GM12878 (cell line): ENCODE measurements at regions not wholly inside any gene's neighbourhood (a gene's known extent, or its start where the extent isn't known, plus 50 kb on each side); places are given as distances from the start of the nearest gene placed in this dataset.

Experiments used
- ATAC-seq: fragments of 200-7000 bp; cut with Tn5 transposase; 3 replicates; pipeline ENCODE4 v1.9.1; 2020; ENCODE audit warnings: mild to moderate bottlenecking, moderate library complexity
- BruUV-seq: library from RNA; stranded (reverse); fragments of 400-500 nt; replicated peaks from 2 replicates; lab custom pipeline; 2021; lab: Mats Ljungman, UMichigan
- CTCF ChIA-PET: fragments of 300-600 bp; sonication (Branson Sonifier 250); formaldehyde crosslinking; extraction: SDS; loops from one replicate; lab custom pipeline; 2021; ENCODE audit warnings: inconsistent platforms; lab: Yijun Ruan, JAX
- POLR2A ChIA-PET: fragments of 350-600 bp; formaldehyde crosslinking; extraction: SDS; loops from one replicate; lab custom pipeline; 2021; ENCODE audit warnings: inconsistent platforms; lab: Charles Lee
- RAD21 ChIA-PET: fragments of 300-600 bp; sonication (Branson Sonifier 250); formaldehyde crosslinking; loops from one replicate; lab custom pipeline; 2023; ENCODE audit warnings: antibody characterized with exemption; ENCODE audit not compliant: unreplicated experiment; lab: Charles Lee
- SMC1A ChIA-PET: fragments of 300-600 bp; sonication (Branson Sonifier 250); formaldehyde crosslinking; loops from one replicate; lab custom pipeline; 2023; ENCODE audit not compliant: unreplicated experiment, uncharacterized antibody; lab: Charles Lee
- DNase-seq: peaks from one replicate; pipeline ENCODE4 v3.0.0-alpha.2; 2011; ENCODE audit warnings: low read depth, low spot score
- FAIRE-seq: peaks from 3 replicates; lab custom pipeline; 2011; peaks lifted over from hg19 to GRCh38; lab: Jason Lieb, UNC
- H2AFZ ChIP-seq: 2 replicates; pipeline ENCODE4 v1.6.0; 2011; ENCODE audit warnings: low read depth, low read length, control low read depth; ENCODE audit not compliant: control insufficient read depth
- H3K27ac ChIP-seq: 2 replicates; pipeline ENCODE4 v1.5.1; 2011; ENCODE audit warnings: control low read depth; ENCODE audit not compliant: control insufficient read depth, insufficient read depth
- H3K27me3 ChIP-seq, 2 experiments: replicated peaks in 1 of 2; 2 replicates each; pipeline versions ENCODE4 v1.6.0 to v1.6.1; 2011; ENCODE audit warnings: low read length in 1 of 2; ENCODE audit not compliant: control insufficient read depth in 2 of 2, insufficient read depth in 2 of 2
- H3K36me3 ChIP-seq, 2 experiments: 2 replicates each; pipeline ENCODE4 v1.5.1; 2011; ENCODE audit warnings: low read length in 1 of 2; ENCODE audit not compliant: control insufficient read depth in 2 of 2, insufficient read depth in 2 of 2
- H3K4me1 ChIP-seq: 2 replicates; pipeline ENCODE4 v1.6.1; 2011; ENCODE audit warnings: mild to moderate bottlenecking, low read length, moderate library complexity, mixed read lengths; ENCODE audit not compliant: control insufficient read depth, insufficient read depth
- H3K4me2 ChIP-seq: 2 replicates; pipeline ENCODE4 v1.6.0; 2011; ENCODE audit warnings: control low read depth; ENCODE audit not compliant: control insufficient read depth, insufficient read depth
- H3K4me3 ChIP-seq: fragments of 200-600 bp; sonication (generic); 2 replicates; pipeline ENCODE4 v1.5.1; 2016
- H3K79me2 ChIP-seq: 2 replicates; pipeline ENCODE4 v1.6.0; 2011; ENCODE audit warnings: low read length; ENCODE audit not compliant: control insufficient read depth, insufficient read depth
- H3K9ac ChIP-seq: 2 replicates; pipeline ENCODE4 v1.8.0; 2011; ENCODE audit warnings: low read length, control low read depth, mixed read lengths; ENCODE audit not compliant: control insufficient read depth, insufficient read depth
- H3K9me3 ChIP-seq: replicated peaks from 3 replicates; pipeline ENCODE4 v1.5.1; 2011; ENCODE audit warnings: mild to moderate bottlenecking, low read length; ENCODE audit not compliant: control insufficient read depth, insufficient read depth
- H4K20me1 ChIP-seq: 2 replicates; pipeline ENCODE4 v1.6.0; 2011; ENCODE audit not compliant: control insufficient read depth, insufficient read depth
- IKZF1 ChIP-seq: fragments of 450-650 bp; conservative IDR thresholded peaks from 2 replicates; pipeline ENCODE4 v1.6.1; 2017; ENCODE audit warnings: antibody characterized with exemption, mild to moderate bottlenecking
- IKZF2 ChIP-seq, 2 experiments: fragments of 450-650 bp; IDR thresholded peaks; 2 replicates each; pipeline ENCODE4 v1.6.1; 2017; ENCODE audit warnings: mild to moderate bottlenecking in 2 of 2, moderate library complexity in 2 of 2
- KDM1A ChIP-seq: fragments of 200-600 bp; sonication (generic); IDR thresholded peaks from 2 replicates; pipeline ENCODE4 v1.6.1; 2016; ENCODE audit warnings: borderline replicate concordance
- NR2C1 ChIP-seq: fragments of 450-650 bp; IDR thresholded peaks from 2 replicates; pipeline ENCODE4 v1.6.1; 2017; ENCODE audit warnings: antibody characterized with exemption, mild to moderate bottlenecking, moderate library complexity
- POU2F2 ChIP-seq: IDR thresholded peaks from 3 replicates; pipeline ENCODE4 v1.6.1; 2011; ENCODE audit warnings: low read depth, mild to moderate bottlenecking, low read length, borderline replicate concordance
- SPI1 ChIP-seq: IDR thresholded peaks from 2 replicates; pipeline ENCODE4 v1.6.1; 2011; ENCODE audit warnings: low read depth, mild to moderate bottlenecking, low read length, moderate library complexity, borderline replicate concordance; ENCODE audit not compliant: insufficient read depth
- ZBED1 ChIP-seq: IDR thresholded peaks from 2 replicates; pipeline ENCODE4 v1.6.1; 2016; ENCODE audit warnings: borderline replicate concordance
- WGBS: methylation state at CpG from one replicate; pipeline ENCODE4 v1.1.6; 2016; ENCODE audit warnings: low lambda C conversion rate; ENCODE audit not compliant: insufficient replicate concordance, insufficient coverage; ENCODE audit errors: missing lambda C conversion rate; 5-methylcytosine and 5-hydroxymethylcytosine counted together
- in situ Hi-C: fragments of 300-500 bp; cut with MboI; formaldehyde crosslinking; loops from 9 replicates; pipeline ENCODE4 v1.14.3; 2018; ENCODE audit warnings: mixed read lengths
- intact Hi-C: fragments of 100-400 bp; cut with micrococcal nuclease; formaldehyde crosslinking; loops from one replicate; pipeline ENCODE4 v1.14.2; 2022; ENCODE audit not compliant: unreplicated experiment
- TF ChIP-seq, protein P1 (sequence below): fragments of 450-650 bp; IDR thresholded peaks from 2 replicates; pipeline ENCODE4 v1.6.1; 2018; ENCODE audit warnings: borderline replicate concordance, mild to moderate bottlenecking; ENCODE audit not compliant: partially characterized antibody

DNA sequence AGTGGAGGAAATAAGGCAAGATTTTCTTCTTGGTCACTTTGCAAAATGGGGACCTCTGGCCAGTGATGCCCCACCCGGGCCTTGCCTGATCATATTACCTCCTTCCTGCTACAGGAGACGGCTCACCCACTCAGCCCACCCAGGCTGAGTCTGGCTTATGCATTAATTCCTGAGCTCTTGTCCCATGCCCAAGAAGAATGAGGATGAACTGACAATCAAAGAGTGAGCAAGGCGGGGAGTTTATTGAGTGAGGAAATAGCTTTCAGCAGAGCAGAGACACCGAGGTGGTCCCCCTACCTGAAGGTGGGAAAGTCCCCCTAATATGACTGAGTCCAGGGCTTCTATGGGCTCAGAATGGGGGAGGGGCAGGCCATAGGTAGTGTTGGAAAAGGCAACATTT, 107.5 kb downstream of the EOMES start:
- Histone ChIP-seq H3K27me3 (no peaks in the 10 kb centered on the region), H3K4me3 (no peak overlapping the region), H4K20me1 (no peaks in the 10 kb centered on the region), H3K4me1 (peaks cover 12% of the 10 kb centered on the region), H3K9me3 (peaks cover 5% of the 10 kb centered on the region; the same call in 2 of the 3 replicates), H2AFZ (no peak overlapping the region), H3K36me3 (no peaks in the 10 kb centered on the region), H3K27ac (no peak overlapping the region), H3K9ac (no peak overlapping the region), H3K4me2 (no peak overlapping the region; the same call in 1 of the 2 replicates), H3K79me2 (no peaks in the 10 kb centered on the region)
- ATAC-seq (no peak), FAIRE-seq (no peak), DNase-seq (no peak)
- SMC1A ChIA-PET = interaction anchor here (0.7 to 1.0 kb wide), 2 partner anchors 10 to 11 kb away, joined by 3 read pairs; no protein-coding TSS in a partner anchor
- CTCF ChIA-PET = no interaction called here
- TF ChIP-seq NR2C1 = no peak
- no peak for TF ChIP-seq ZBED1
- RAD21 ChIA-PET = no interaction called here
- intact Hi-C loops = no loop called here
- BruUV-seq = no TSS peak
- in situ Hi-C loops = no loop called here
- POLR2A ChIA-PET = no interaction called here
- 20% methylated on average over 4 of the region's 4 CpGs for WGBS

DNA sequence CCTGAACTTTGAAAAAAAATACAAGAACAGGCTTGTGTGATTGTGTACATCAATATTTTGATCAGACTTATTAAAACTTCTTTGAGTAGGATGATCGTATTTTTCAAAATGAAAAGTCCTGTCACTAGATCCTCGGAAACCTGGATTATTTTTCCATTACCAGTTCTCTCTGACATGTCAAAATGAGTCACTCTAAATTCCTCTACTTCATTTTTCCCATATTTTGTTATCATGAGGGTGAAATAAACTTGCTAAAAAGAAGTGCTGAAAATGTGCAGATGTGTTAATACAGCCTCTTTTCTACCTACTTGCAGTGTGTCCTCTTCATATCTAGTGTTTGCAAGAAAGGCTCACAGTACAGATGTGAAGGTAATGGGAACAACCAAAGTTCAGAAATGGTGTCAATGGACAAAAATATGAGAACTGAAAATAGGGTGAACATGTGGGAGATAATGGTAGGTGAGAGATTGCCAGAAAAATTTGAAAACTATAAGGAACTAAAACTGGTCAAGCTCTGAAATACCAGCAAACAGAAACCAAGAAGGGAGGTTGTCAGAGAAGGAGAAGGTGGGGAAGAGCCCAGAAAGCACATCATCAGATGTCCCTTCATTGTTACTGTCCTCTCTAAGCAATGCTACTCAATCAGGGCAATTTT, 108.2 kb downstream of the EOMES start:
- Histone ChIP-seq H3K4me2 (no peak overlapping the region; the same call in 1 of the 2 replicates), H3K27ac (no peak overlapping the region), H3K79me2 (no peaks in the 10 kb centered on the region), H3K4me1 (peaks cover 12% of the 10 kb centered on the region), H3K36me3 (no peaks in the 10 kb centered on the region), H3K4me3 (peak overlapping the region; percentile 18; the same call in 1 of the 2 replicates), H2AFZ (no peak overlapping the region), H3K9ac (no peak overlapping the region), H3K27me3 (no peaks in the 10 kb centered on the region), H4K20me1 (no peaks in the 10 kb centered on the region), H3K9me3 (peaks cover 5% of the 10 kb centered on the region; the same call in 2 of the 3 replicates)
- SMC1A ChIA-PET = interaction anchor here (0.7 kb wide), 1 partner anchor 11 kb away, joined by 3 read pairs; no protein-coding TSS in a partner anchor
- RAD21 ChIA-PET = no interaction called here
- CTCF ChIA-PET = no interaction called here
- in situ Hi-C loops = no loop called here
- no TSS peak for BruUV-seq
- DNase-seq (peak; percentile 13), FAIRE-seq (no peak), ATAC-seq (peak; percentile 67)
- WGBS = 32% methylated on average over 2 of the region's 2 CpGs
- intact Hi-C loops = no loop called here
- POLR2A ChIA-PET = no interaction called here
- TF ChIP-seq IKZF1 = peak; percentile 38; the same call in 1 of the 2 replicates
- TF ChIP-seq, protein P1, sequence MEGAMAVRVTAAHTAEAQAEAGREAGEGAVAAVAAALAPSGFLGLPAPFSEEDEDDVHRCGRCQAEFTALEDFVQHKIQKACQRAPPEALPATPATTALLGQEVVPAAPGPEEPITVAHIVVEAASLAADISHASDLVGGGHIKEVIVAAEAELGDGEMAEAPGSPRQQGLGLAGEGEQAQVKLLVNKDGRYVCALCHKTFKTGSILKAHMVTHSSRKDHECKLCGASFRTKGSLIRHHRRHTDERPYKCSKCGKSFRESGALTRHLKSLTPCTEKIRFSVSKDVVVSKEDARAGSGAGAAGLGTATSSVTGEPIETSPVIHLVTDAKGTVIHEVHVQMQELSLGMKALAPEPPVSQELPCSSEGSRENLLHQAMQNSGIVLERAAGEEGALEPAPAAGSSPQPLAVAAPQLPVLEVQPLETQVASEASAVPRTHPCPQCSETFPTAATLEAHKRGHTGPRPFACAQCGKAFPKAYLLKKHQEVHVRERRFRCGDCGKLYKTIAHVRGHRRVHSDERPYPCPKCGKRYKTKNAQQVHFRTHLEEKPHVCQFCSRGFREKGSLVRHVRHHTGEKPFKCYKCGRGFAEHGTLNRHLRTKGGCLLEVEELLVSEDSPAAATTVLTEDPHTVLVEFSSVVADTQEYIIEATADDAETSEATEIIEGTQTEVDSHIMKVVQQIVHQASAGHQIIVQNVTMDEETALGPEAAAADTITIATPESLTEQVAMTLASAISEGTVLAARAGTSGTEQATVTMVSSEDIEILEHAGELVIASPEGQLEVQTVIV = no peak
- TF ChIP-seq POU2F2 = no peak
- peak; percentile 59; the same call in 1 of the 2 replicates for TF ChIP-seq SPI1
- no peak for TF ChIP-seq KDM1A
- peak; percentile 38 to 57; a peak in 2 of 4 replicates for TF ChIP-seq IKZF2 (IDR thresholded peaks at IDR 0.05)
